NAMALWA (cell line): ENCODE measurements at regions not wholly inside any gene's neighbourhood (a gene's known extent, or its start where the extent isn't known, plus 50 kb on each side); places are given as distances from the start of the nearest gene placed in this dataset.
"Not testable (repeated sequence)": the region's sequence is repeated elsewhere in the genome, so short reads cannot be mapped to it uniquely, and the experiment has no call there.

Experiments
- DNase-seq: peaks from one replicate; pipeline ENCODE4 v3.0.0-alpha.2; 2015; ENCODE audit warnings: low spot score

DNA sequence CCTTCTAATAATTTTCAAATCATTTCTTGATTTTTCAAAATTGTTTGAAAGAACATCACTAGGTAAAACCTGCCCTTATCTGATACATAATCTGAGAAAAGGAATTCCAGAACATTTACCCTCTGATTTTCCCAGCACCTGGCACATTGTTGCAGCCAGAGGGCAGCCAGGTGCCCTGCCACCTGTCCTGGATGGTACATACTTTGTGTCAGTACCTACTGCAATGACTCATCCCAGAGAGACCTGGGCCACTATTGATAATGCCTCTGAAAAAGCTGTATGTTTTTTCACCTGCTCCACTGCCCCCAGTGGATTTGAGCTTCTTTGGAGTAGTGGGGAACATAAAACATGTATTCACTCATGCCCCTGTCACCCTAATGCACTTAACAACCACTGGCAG lies 648.9 kb upstream of the GBE1 start:
- no peak for DNase-seq

GRCh38 chr3:82409842-82410241 lies 648.4 kb upstream of the GBE1 start:
- DNase-seq = no peak

- no peak for DNase-seq
Measured at GRCh38 chr3:82392203-82392775, 630.8 kb upstream of the GBE1 start.

DNA sequence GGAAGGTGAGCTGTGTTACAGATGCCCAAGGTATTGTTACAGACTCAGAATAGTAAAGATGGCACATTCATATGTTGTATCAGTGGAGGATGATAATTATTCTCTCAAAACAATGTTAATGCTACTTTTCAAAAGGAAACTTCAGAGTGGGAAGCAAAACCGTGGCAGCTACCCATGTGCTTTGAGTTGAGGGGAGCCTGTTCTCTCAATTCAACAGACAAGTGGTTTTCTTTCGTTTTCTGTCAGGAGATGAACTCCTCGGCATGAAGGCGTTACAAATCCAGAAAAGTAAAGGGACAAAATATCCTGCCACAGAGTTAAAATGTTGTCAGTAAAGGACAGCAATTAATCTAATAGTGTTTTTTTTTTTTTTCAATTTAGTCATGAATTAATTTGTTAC lies 629.4 kb upstream of the GBE1 start:
- no peak for DNase-seq

DNA sequence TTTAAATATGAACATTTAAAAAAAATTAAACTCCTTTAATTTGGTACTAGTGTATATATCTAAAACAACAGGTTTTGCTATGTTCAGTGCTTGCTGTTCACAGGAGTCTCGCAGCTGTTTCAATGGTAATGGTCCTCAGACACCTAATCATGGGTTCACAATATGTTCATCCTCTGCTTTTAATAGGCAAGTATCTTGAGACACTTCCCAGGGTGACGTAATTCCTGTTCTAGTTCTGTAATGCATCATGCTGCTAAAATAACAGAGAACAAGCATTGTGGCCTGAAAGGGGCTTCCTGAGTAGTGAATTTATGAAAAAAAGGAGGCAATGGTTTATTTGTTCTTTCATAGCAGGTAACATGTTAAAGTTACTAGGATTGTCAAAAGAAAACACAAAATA lies 625.2 kb upstream of the GBE1 start:
- no peak for DNase-seq

DNA sequence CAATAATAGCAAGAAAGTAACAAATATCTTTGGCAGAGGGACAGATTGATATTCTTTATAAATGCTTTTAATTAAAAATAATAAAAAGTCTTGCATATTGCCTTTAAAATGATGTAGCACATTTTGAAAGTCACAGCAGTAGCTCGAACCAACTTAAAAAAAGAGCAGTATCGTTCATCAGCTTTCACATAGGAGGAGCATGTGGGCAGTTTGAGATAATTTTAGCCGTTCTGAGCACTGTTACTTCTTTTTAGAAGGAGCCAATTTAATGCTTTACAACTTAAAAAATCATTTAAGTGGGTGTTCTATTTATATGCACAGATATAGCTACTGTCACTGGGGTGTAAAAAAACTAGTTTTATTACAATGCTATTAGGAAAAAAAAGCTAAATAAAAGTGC lies 622.7 kb upstream of the GBE1 start:
- no peak for DNase-seq

DNA sequence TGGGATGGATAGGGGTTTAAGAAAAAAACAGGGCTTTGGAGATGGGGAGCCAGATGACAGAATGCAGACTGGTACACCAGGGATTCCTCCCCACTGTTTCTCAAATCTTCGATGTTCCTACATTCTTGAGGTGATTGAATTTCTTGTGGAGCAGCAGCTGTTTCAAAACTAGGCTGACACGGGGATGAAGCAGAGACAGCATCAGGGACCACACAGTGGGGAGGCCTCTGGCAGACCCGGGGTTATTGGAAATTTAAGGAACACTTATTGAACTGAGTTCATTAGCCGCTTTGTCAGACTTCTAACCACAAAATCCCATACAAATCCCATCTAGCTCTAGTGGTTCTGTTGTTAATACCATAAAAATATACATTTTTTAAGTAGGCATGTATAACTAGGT lies 621.4 kb upstream of the GBE1 start:
- DNase-seq = no peak

DNA sequence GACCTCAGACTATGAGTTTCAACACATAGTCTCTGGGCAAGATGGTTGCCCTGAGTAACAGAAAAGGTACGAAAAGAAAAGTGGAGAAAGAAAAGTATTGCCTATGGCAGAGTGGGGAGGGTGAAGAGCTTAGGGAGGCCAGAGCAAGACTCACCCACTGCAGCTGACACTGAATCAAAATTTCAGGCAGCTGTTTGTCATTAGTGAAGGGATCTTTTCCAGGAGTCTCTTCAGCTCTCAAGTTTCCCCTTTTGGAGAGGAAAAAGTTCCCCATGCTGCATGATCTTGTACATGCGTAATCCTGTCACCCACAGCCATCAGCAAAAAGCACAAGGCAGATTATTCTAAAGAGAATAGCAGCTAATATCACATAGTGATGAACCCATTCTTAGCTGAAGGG lies 616.9 kb upstream of the GBE1 start:
- DNase-seq = no peak

DNA sequence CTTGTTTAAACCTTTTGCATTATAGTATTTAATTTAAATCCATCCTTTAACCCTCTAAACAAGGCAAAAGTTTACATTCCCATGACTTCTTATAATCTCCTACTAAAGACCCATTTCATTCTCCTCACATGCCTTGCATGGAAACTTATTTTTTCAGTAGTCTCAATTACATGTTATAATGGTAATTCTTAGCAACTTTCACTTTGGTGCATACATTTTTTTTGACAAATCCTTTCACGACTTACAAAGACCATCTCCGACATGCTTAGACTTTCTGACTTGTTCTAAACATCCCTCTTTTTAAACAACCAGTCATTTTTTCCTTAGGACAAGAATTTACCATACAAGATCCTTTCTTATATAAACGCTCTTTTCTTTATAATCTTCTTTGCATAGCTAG lies 615.4 kb upstream of the GBE1 start:
- DNase-seq = peak; percentile 10

DNA sequence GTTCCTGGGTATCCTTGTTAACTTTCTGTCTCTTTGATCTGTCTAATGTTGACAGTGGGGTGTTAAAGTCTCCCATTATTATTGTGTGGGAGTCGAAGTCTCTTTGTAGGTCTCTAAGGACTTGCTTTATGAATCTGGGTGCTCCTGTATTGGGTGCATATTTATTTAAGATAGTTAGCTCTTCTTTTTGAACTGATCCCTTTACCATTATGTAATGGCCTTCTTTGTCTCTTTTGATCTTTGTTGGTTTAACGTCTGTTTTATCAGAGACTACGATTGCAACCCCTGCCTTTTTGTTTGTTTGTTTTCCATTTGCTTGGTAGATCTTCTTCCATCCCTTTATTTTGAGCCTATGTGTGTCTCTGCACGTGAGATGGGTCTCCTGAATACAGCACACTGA lies 612.4 kb upstream of the GBE1 start:
- not testable (repeated sequence) for DNase-seq

- no peak for DNase-seq
Measured at GRCh38 chr3:82364827-82365226, 603.4 kb upstream of the GBE1 start.

GRCh38 chr3:82363131-82363530 lies 601.7 kb upstream of the GBE1 start:
- no peak for DNase-seq

DNA sequence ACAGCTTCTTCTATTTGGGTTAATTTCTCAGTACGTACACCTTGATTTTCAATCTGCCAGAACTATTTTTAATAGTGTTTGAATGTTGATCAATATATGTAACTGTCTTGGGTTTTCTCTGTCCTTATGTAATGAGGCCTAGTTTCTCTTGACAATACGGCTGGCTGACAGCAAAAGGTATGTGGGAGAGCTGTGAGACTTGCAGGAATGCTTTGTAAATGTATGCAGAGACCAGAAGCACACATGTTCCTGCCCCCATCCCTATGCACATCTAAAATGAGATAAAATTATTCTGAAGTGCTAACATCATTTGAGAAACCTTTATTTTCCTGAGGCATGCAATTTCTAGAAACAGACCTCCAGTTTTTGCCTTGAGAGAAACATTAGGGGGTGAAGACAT lies 593.8 kb upstream of the GBE1 start:
- DNase-seq = no peak

DNA sequence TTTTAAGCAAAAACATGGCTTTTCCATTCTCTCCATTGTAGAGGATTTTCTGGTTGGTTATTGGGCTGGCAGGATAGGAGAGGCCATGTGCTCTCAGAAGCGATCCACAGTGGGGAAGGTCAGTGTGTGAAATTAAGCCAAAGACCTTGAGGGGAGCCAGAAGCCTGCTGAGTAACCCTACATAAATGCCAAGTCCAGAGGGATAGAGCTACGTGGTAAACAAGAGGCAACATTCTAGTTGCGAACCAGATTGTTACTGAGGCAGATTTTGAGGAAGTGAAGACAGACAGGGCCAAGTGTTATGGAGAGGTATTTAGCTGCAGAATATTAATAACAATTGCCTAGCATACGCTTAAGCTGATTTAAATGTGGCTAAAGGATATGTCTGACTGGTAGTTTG lies 592.8 kb upstream of the GBE1 start:
- no peak for DNase-seq

- no peak for DNase-seq
Measured at GRCh38 chr3:82353306-82354171, 592.1 kb upstream of the GBE1 start.

GRCh38 chr3:82347585-82347984 lies 586.1 kb upstream of the GBE1 start:
- DNase-seq = no peak

DNA sequence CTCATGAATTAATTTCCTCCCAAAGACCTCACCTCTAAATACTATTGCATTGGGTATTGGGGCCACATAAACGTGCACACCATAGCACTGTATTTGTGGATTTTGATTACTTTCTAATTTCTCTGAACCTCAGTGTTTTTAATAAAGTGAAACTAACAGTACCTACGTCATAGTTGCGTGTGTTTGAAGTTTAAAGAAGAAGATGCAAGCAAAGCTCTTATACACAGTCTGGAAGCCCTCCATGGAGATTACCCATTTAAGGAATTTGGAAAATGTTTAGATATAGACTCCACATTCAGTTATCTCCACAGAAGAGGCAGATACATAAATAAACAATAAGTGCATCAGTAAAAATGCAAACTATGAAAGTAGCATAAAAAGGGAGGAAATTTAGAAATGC lies 581.1 kb upstream of the GBE1 start:
- no peak for DNase-seq

GRCh38 chr3:82329300-82329699 lies 567.9 kb upstream of the GBE1 start:
- peak; percentile 9 for DNase-seq

- DNase-seq = no peak
Measured at GRCh38 chr3:82311901-82312300, 550.5 kb upstream of the GBE1 start.

- no peak for DNase-seq
Measured at GRCh38 chr3:82308755-82309154, 547.3 kb upstream of the GBE1 start.

DNA sequence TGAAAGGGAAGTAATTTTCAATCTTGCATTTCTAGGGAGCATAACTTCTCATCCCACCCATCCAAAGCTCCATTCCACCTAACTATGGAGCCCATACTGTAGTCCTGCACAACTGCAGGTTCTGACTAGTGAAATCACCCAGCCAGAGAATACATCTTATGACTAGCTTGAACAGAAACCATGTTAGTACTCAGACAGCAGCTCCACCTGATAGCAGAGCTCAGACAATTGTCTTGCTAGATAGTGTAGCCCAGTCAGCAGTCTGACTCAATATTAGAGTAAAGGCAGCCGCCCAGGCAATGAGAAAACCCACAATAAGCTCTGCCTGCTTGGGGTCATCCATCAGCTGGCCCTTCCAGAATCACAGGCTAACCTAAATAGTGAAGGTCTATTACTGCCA lies 544.7 kb upstream of the GBE1 start:
- DNase-seq = no peak

DNA sequence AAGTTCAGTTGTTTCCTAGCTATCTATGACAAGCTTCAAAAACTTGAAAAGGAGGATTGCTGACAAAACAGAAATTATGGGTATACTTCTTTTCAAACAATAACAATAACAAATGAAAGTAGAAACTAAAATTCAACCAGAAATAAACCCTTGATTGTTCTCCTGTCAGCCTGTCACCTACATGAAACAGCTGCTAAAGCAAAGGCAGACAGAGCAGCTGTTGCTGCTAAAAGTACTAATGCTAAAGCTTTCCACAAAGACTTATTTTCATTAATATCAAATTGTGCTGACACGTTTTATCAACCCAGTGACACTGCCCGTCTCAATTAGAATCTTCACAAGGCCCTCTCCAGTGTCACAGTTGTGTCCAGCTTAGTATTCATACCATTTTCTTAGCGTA lies 533.2 kb upstream of the GBE1 start:
- DNase-seq = no peak

- DNase-seq = no peak
Measured at GRCh38 chr3:82293867-82294266, 532.4 kb upstream of the GBE1 start.

DNA sequence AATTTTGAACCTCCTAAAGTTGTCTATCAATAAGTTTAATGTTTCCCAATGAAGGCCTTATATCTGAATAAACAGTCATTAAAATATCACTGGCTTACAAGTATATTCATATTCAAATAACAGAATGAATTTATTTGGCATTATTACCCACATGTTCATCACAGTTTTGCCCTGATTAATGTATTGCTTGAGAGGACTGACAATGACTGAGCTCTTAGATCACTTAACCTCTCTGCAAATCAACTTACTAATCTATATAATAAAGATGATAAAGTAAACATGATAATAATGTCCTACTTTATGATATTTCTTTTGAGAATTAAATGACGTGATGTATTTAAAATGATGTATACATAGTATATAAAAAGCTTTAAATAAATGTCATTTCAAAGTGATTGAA lies 532.0 kb upstream of the GBE1 start:
- no peak for DNase-seq
